Mesothelial cell of epicardium (in vitro differentiated cells): ENCODE measurements at regions not wholly inside any gene's neighbourhood (a gene's known extent, or its start where the extent isn't known, plus 50 kb on each side); places are given as distances from the start of the nearest gene placed in this dataset.

Source experiments
- DNase-seq, 2 experiments: peaks; one replicate each; pipeline ENCODE4 v3.0.0; 2021; ENCODE audit warnings: low spot score in 2 of 2; ENCODE audit not compliant: unreplicated experiment in 2 of 2
- H3K27ac Mint-ChIP-seq: 2 replicates; pipeline ENCODE4 v1.8.0; 2021; ENCODE audit warnings: mixed read lengths
- H3K27me3 Mint-ChIP-seq: 2 replicates; pipeline ENCODE4 v1.8.0; 2021; ENCODE audit warnings: low read depth, mixed read lengths
- H3K36me3 Mint-ChIP-seq: 2 replicates; pipeline ENCODE4 v1.8.0; 2021; ENCODE audit warnings: mixed read lengths
- H3K4me1 Mint-ChIP-seq: 2 replicates; pipeline ENCODE4 v1.8.0; 2021; ENCODE audit warnings: mixed read lengths
- H3K4me3 Mint-ChIP-seq: 2 replicates; pipeline ENCODE4 v1.8.0; 2021; ENCODE audit warnings: mild to moderate bottlenecking, moderate library complexity, mixed read lengths
- H3K9me3 Mint-ChIP-seq: 2 replicates; pipeline ENCODE4 v1.8.0; 2021; ENCODE audit warnings: mixed read lengths
- CTCF ChIP-seq: fragments of 200-600 bp; sonication (generic); IDR thresholded peaks from one replicate; pipeline ENCODE4 v1.5.0; 2021; ENCODE audit warnings: antibody characterized with exemption; ENCODE audit not compliant: unreplicated experiment

GRCh38 chr1:5692664-5693063 is 299.6 kb downstream of the NPHP4 start:
- H3K9me3 Mint-ChIP-seq: no peaks in the 10 kb centered on the region
- H3K27me3 Mint-ChIP-seq: peaks cover 24% of the 10 kb centered on the region
- H3K4me3 Mint-ChIP-seq: no peak overlapping the region

GRCh38 chr1:5691795-5692509 is 300.3 kb downstream of the NPHP4 start:
- no peak for DNase-seq
- TF ChIP-seq CTCF: no peak
- no peak overlapping the region for H3K27ac Mint-ChIP-seq
- H3K4me1 Mint-ChIP-seq: peaks cover 18% of the 10 kb centered on the region
- no peaks in the 10 kb centered on the region for H3K9me3 Mint-ChIP-seq
- H3K36me3 Mint-ChIP-seq: no peaks in the 10 kb centered on the region
- H3K4me3 Mint-ChIP-seq: no peak overlapping the region
- peaks cover 24% of the 10 kb centered on the region for H3K27me3 Mint-ChIP-seq

More at GRCh38 chr1:5692664-5693063, 299.6 kb downstream of the NPHP4 start:
- peaks cover 18% of the 10 kb centered on the region for H3K4me1 Mint-ChIP-seq
- DNase-seq: no peak
- no peak for TF ChIP-seq CTCF
- no peak overlapping the region for H3K27ac Mint-ChIP-seq
- H3K36me3 Mint-ChIP-seq: no peaks in the 10 kb centered on the region

DNA sequence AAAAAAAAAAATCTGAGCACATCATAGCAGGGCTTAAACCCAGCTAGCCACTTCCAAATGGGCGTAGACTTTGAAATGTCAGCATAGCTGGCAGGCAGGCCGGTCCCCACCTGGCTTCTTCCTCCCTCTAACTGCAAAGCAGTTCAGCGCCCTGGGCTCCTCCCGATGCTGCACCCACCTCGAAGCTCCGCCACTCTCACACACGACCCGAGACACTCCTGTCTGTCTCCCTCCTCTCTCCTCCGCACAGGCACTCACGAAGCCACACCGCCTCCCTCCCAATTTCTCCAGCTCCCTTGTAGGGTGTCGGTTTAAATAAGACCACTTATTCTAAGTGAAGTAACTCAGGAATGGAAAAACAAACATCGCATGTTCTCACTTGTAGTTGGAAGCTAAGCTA is 301.3 kb downstream of the NPHP4 start:
- Mint-ChIP-seq H3K9me3 (peaks cover 3% of the 10 kb centered on the region), H3K4me1 (peaks cover 18% of the 10 kb centered on the region), H3K27me3 (peaks cover 26% of the 10 kb centered on the region), H3K36me3 (no peaks in the 10 kb centered on the region), H3K27ac (no peak overlapping the region), H3K4me3 (no peak overlapping the region)
- no peak for DNase-seq
- no peak for TF ChIP-seq CTCF

GRCh38 chr1:5690291-5690690 is 301.9 kb downstream of the NPHP4 start:
- Mint-ChIP-seq H3K4me1 (peaks cover 18% of the 10 kb centered on the region), H3K4me3 (no peak overlapping the region), H3K27me3 (peaks cover 24% of the 10 kb centered on the region), H3K36me3 (no peaks in the 10 kb centered on the region), H3K27ac (no peak overlapping the region), H3K9me3 (peaks cover 3% of the 10 kb centered on the region)
- TF ChIP-seq CTCF: no peak
- no peak for DNase-seq

GRCh38 chr1:5688081-5689077 is 303.8 kb downstream of the NPHP4 start:
- no peak for TF ChIP-seq CTCF
- no peak for DNase-seq
- Mint-ChIP-seq H3K27me3 (peaks cover 36% of the 10 kb centered on the region), H3K36me3 (no peaks in the 10 kb centered on the region), H3K4me3 (no peak overlapping the region), H3K9me3 (peaks cover 3% of the 10 kb centered on the region), H3K4me1 (peaks cover 12% of the 10 kb centered on the region), H3K27ac (no peak overlapping the region)
